ENCODE measurements at regions not wholly inside any gene's neighbourhood (a gene's known extent, or its start where the extent isn't known, plus 50 kb on each side); places are given as distances from the start of the nearest gene placed in this dataset.

GRCh38 chr9:119933191-119933590 lies 564.0 kb upstream of the BRINP1 start:
- Histone ChIP-seq H3K27ac (no peak overlapping the region), H3K27me3 (peaks cover 0 to 4% (median 0%) of the 10 kb centered on the region in 4 donors), H3K9me3 (no peaks in the 10 kb centered on the region), H3K4me1 (no peaks in the 10 kb centered on the region), H3K4me3 (no peak overlapping the region), H3K36me3 (no peaks in the 10 kb centered on the region)
- 75 to 81% methylated on average over 5 of the region's 5 CpGs for WGBS, 2 donors
- FAIRE-seq (no peak), DNase-seq (no peak), ATAC-seq (no peak)
- TF ChIP-seq, protein P1, sequence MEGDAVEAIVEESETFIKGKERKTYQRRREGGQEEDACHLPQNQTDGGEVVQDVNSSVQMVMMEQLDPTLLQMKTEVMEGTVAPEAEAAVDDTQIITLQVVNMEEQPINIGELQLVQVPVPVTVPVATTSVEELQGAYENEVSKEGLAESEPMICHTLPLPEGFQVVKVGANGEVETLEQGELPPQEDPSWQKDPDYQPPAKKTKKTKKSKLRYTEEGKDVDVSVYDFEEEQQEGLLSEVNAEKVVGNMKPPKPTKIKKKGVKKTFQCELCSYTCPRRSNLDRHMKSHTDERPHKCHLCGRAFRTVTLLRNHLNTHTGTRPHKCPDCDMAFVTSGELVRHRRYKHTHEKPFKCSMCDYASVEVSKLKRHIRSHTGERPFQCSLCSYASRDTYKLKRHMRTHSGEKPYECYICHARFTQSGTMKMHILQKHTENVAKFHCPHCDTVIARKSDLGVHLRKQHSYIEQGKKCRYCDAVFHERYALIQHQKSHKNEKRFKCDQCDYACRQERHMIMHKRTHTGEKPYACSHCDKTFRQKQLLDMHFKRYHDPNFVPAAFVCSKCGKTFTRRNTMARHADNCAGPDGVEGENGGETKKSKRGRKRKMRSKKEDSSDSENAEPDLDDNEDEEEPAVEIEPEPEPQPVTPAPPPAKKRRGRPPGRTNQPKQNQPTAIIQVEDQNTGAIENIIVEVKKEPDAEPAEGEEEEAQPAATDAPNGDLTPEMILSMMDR (IDR thresholded peaks at IDR 0.05): no peak
- intact Hi-C loops (cut with DNase I): no loop called here

GRCh38 chr9:119924736-119925135 lies 555.5 kb upstream of the BRINP1 start:
- ATAC-seq (no peak), FAIRE-seq (no peak), DNase-seq (no peak)
- Histone ChIP-seq H3K36me3 (no peaks in the 10 kb centered on the region), H3K27ac (no peak overlapping the region), H3K27me3 (peaks cover 0 to 3% (median 0%) of the 10 kb centered on the region in 4 donors), H3K4me1 (no peaks in the 10 kb centered on the region), H3K9me3 (no peaks in the 10 kb centered on the region), H3K4me3 (no peak overlapping the region)
- intact Hi-C loops (cut with DNase I): no loop called here
- WGBS, 2 donors: 65 to 76% methylated on average over 4 of the region's 4 CpGs
- TF ChIP-seq, protein P1 (IDR thresholded peaks at IDR 0.05): no peak

- TF ChIP-seq, protein P1 (IDR thresholded peaks at IDR 0.05): no peak
- no peak overlapping the region for H3K27ac ChIP-seq
- H3K4me1 ChIP-seq: no peaks in the 10 kb centered on the region
- H3K36me3 ChIP-seq: no peaks in the 10 kb centered on the region
- no peaks in the 10 kb centered on the region for H3K27me3 ChIP-seq
- WGBS, 2 donors: 59 to 79% methylated on average over 5 of the region's 5 CpGs
- H3K4me3 ChIP-seq: no peak overlapping the region
- no peak for FAIRE-seq
- H3K9me3 ChIP-seq: no peaks in the 10 kb centered on the region
- DNase-seq: no peak
- ATAC-seq: no peak
- intact Hi-C loops (cut with DNase I): no loop called here
Measured at GRCh38 chr9:119917175-119917574, 547.9 kb upstream of the BRINP1 start.

DNA sequence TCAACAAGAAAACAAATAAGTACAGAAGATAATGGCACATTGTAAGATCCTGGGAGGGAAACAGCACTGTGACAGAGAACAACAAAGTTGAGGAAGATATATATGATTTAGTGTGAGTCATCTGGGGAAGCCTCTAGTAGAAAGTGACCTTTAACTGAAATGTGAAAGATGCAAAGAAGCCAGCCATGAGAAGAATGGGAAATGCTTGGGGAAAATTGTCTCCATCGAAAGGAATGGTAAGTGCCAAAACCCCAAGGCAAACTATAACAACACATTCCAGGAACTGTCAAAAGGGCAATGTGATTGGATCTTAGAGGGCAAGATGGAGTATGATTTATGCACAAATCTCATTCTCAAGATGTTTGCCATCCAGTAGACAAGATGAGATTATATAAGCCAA lies 537.8 kb upstream of the BRINP1 start:
- FAIRE-seq: no peak
- TF ChIP-seq, protein P1 (IDR thresholded peaks at IDR 0.05): no peak

DNA sequence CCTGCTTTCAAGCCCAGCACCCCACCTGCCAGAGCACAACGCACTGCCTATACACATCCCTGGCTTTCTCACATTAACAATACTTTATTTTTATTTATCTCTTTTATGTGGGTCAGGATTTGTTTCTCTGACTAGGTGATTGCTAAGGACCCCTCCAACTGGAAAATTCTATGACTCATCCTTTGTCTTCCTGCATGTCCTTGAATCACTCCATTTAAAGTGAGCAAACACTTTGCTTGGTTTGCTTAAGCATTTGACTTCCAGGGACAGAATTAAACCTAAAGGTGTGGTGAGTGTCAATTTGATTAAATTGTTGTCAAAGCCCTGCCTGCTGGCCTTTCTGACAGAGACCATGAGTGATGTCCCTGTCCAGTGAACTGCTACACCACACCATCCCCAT lies 536.5 kb upstream of the BRINP1 start:
- Histone ChIP-seq H3K27me3 (no peaks in the 10 kb centered on the region), H3K36me3 (no peaks in the 10 kb centered on the region), H3K9me3 (no peaks in the 10 kb centered on the region), H3K4me1 (no peaks in the 10 kb centered on the region), H3K4me3 (no peak overlapping the region), H3K27ac (no peak overlapping the region)
- TF ChIP-seq, protein P1 (IDR thresholded peaks at IDR 0.05): no peak
- FAIRE-seq (no peak), DNase-seq (no peak), ATAC-seq (no peak)
- 32 to 46% methylated on average over 1 of the region's 1 CpG for WGBS, 2 donors
- intact Hi-C loops (cut with DNase I): no loop called here

More for the DNA sequence above, 537.8 kb upstream of the BRINP1 start:
- no peaks in the 10 kb centered on the region for H3K9me3 ChIP-seq
- H3K27me3 ChIP-seq: no peaks in the 10 kb centered on the region
- no peak overlapping the region for H3K27ac ChIP-seq
- H3K4me3 ChIP-seq: no peak overlapping the region
- no peaks in the 10 kb centered on the region for H3K36me3 ChIP-seq
- DNase-seq (no peak), ATAC-seq (no peak)
- intact Hi-C loops (cut with DNase I): no loop called here
- H3K4me1 ChIP-seq: no peaks in the 10 kb centered on the region
- 76 to 79% methylated on average over 1 of the region's 1 CpG for WGBS, 2 donors
